ENCODE measurements at regions not wholly inside any gene's neighbourhood (a gene's known extent, or its start where the extent isn't known, plus 50 kb on each side); places are given as distances from the start of the nearest gene placed in this dataset.

GRCh38 chr7:41339913-41340676, 362.8 kb downstream of the INHBA start:
- ATAC-seq (ENCODE audit: poor library complexity): no peak
- Mint-ChIP-seq H3K27ac (no peak overlapping the region), H3K4me3 (no peak overlapping the region), H3K27me3 (no peaks in the 10 kb centered on the region), H3K9me3 (no peaks in the 10 kb centered on the region), H3K36me3 (ENCODE audit: low read depth) (no peaks in the 10 kb centered on the region), H3K4me1 (ENCODE audit: low read depth) (no peaks in the 10 kb centered on the region)
- Histone ChIP-seq H3K27ac (ENCODE audit: low read depth in 1 of 2, low read length in 2 of 2) (no peak overlapping the region), H3K4me1 (ENCODE audit: insufficient read depth, low read length) (no peaks in the 10 kb centered on the region), H3K9me3 (ENCODE audit: control insufficient read depth in 1 of 2, insufficient read depth in 1 of 2, low read length in 2 of 2) (peaks cover 0 to 4% of the 10 kb centered on the region in 2 experiments), H3K4me3 (ENCODE audit: low read length) (no peak overlapping the region), H3K27me3 (ENCODE audit: control insufficient read depth in 1 of 2, insufficient read depth in 2 of 2, low read length in 2 of 2) (no peaks in the 10 kb centered on the region), H3K36me3 (ENCODE audit: insufficient read depth, low read length) (no peaks in the 10 kb centered on the region)
- CTCF ChIA-PET: no interaction called here
- DNase-seq: no peak
- TF ChIP-seq CTCF (IDR thresholded peaks at IDR 0.05): no peak
- intact Hi-C loops (cut with DNase I, micrococcal nuclease): no loop called here
- POLR2A ChIA-PET: no interaction called here

GRCh38 chr7:41336981-41337380, 365.9 kb downstream of the INHBA start:
- no peaks in the 10 kb centered on the region for H3K27me3 ChIP-seq (ENCODE audit: control insufficient read depth in 1 of 2, insufficient read depth in 2 of 2, low read length in 2 of 2)
- no peak for DNase-seq
- ChIA-PET POLR2A (no interaction called here), CTCF (no interaction called here)
- Mint-ChIP-seq H3K4me3 (no peak overlapping the region), H3K9me3 (no peaks in the 10 kb centered on the region), H3K36me3 (ENCODE audit: low read depth) (no peaks in the 10 kb centered on the region), H3K27ac (no peak overlapping the region), H3K4me1 (ENCODE audit: low read depth) (no peaks in the 10 kb centered on the region), H3K27me3 (no peaks in the 10 kb centered on the region)
- no peak for TF ChIP-seq CTCF (IDR thresholded peaks at IDR 0.05)
- H3K4me3 ChIP-seq (ENCODE audit: low read length): no peak overlapping the region
- no peaks in the 10 kb centered on the region for H3K4me1 ChIP-seq (ENCODE audit: insufficient read depth, low read length)
- no peak for ATAC-seq (ENCODE audit: poor library complexity)
- intact Hi-C loops (cut with DNase I, micrococcal nuclease): no loop called here
- H3K36me3 ChIP-seq (ENCODE audit: insufficient read depth, low read length): no peaks in the 10 kb centered on the region
- peaks cover 0 to 4% of the 10 kb centered on the region in 2 experiments for H3K9me3 ChIP-seq (ENCODE audit: control insufficient read depth in 1 of 2, insufficient read depth in 1 of 2, low read length in 2 of 2)
- no peak overlapping the region for H3K27ac ChIP-seq (ENCODE audit: low read depth in 1 of 2, low read length in 2 of 2)

DNA sequence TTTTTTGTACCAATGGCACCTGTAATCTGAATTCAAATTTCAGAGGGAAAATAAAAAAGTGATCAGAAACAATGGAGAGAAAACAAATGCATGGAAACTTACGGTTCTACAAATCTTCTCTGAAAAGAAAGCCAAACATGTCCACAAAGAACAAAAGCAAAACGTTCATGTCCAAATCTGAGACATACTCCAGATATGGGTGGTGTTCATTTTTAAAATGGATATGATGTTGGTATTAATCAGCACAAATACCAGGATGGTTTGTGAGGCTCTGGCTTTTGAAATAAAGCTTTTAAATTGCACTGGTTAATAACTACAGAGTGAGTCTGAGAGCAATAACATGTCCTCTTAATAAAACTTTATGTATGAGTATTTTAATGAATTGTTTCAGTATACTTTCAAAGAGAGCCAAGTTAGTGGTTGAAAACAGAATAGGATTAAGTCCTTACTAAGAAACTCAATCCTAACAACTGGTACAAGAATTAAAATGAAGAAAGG, 366.4 kb downstream of the INHBA start:
- no peaks in the 10 kb centered on the region for H3K36me3 Mint-ChIP-seq (ENCODE audit: low read depth)
- no peak for TF ChIP-seq CTCF (IDR thresholded peaks at IDR 0.05)
- CTCF ChIA-PET: no interaction called here

More for the DNA sequence above, 366.4 kb downstream of the INHBA start:
- no peak for DNase-seq
- Histone ChIP-seq H3K4me1 (ENCODE audit: insufficient read depth, low read length) (no peaks in the 10 kb centered on the region), H3K27ac (ENCODE audit: low read depth in 1 of 2, low read length in 2 of 2) (no peak overlapping the region), H3K36me3 (ENCODE audit: insufficient read depth, low read length) (no peaks in the 10 kb centered on the region), H3K9me3 (ENCODE audit: control insufficient read depth in 1 of 2, insufficient read depth in 1 of 2, low read length in 2 of 2) (peaks cover 0 to 4% of the 10 kb centered on the region in 2 experiments), H3K4me3 (ENCODE audit: low read length) (no peak overlapping the region), H3K27me3 (ENCODE audit: control insufficient read depth in 1 of 2, insufficient read depth in 2 of 2, low read length in 2 of 2) (no peaks in the 10 kb centered on the region)
- H3K27me3 Mint-ChIP-seq: no peaks in the 10 kb centered on the region
- no peak overlapping the region for H3K27ac Mint-ChIP-seq
- no peaks in the 10 kb centered on the region for H3K9me3 Mint-ChIP-seq
- H3K4me3 Mint-ChIP-seq: no peak overlapping the region
- intact Hi-C loops (cut with DNase I, micrococcal nuclease): no loop called here
- H3K4me1 Mint-ChIP-seq (ENCODE audit: low read depth): no peaks in the 10 kb centered on the region
- ATAC-seq (ENCODE audit: poor library complexity): no peak
- POLR2A ChIA-PET: no interaction called here
